Stimulated activated CD4-positive, alpha-beta T cell treated with anti-CD3 and anti-CD28 coated beads, Interleukin-12 subunit alpha, Interleukin-12 subunit beta, amount 100 ng/mL, for 24 hours (primary cell): ENCODE measurements at regions not wholly inside any gene's neighbourhood (a gene's known extent, or its start where the extent isn't known, plus 50 kb on each side); places are given as distances from the start of the nearest gene placed in this dataset.
A peak's percentile ranks its signal among the peaks of the same experiment; 100 is the strongest.

Experiments
- DNase-seq, 2 experiments: peaks; one replicate each; pipeline ENCODE4 v3.0.0-alpha.2; 2020; ENCODE audit warnings: low read depth in 2 of 2

- DNase-seq: no peak
These were observed 154.7 kb upstream of the ZNF536 start for GRCh38 chr19:30217461-30217860.

- DNase-seq: no peak
These were observed 152.5 kb upstream of the ZNF536 start for GRCh38 chr19:30219702-30220101.

- no peak for DNase-seq
These were observed 151.0 kb upstream of the ZNF536 start for GRCh38 chr19:30221176-30221575.

- DNase-seq: no peak
These were observed 149.7 kb upstream of the ZNF536 start for GRCh38 chr19:30222428-30222873.

- DNase-seq: no peak
These were observed 149.0 kb upstream of the ZNF536 start for GRCh38 chr19:30222992-30223865.

GRCh38 chr19:30223866-30224688 lies 148.1 kb upstream of the ZNF536 start:
- DNase-seq: no peak

GRCh38 chr19:30224689-30225606 lies 147.2 kb upstream of the ZNF536 start:
- no peak for DNase-seq

- DNase-seq: no peak
These were observed 146.3 kb upstream of the ZNF536 start for GRCh38 chr19:30225676-30226463.

GRCh38 chr19:30226464-30227011 lies 145.6 kb upstream of the ZNF536 start:
- no peak for DNase-seq

GRCh38 chr19:30227012-30227621 lies 145.1 kb upstream of the ZNF536 start:
- DNase-seq: no peak

- DNase-seq: peak in 1 of 2 experiments; percentile 59
These were observed 144.5 kb upstream of the ZNF536 start for GRCh38 chr19:30227661-30228112.

- DNase-seq: no peak
These were observed 143.9 kb upstream of the ZNF536 start for GRCh38 chr19:30228113-30228834.

- DNase-seq: no peak
These were observed 143.2 kb upstream of the ZNF536 start for GRCh38 chr19:30228835-30229524.

GRCh38 chr19:30229525-30230174 lies 142.5 kb upstream of the ZNF536 start:
- no peak for DNase-seq

- DNase-seq: no peak
These were observed 140.5 kb upstream of the ZNF536 start for GRCh38 chr19:30231408-30232318.

- no peak for DNase-seq
These were observed 138.8 kb upstream of the ZNF536 start for GRCh38 chr19:30233375-30233774.

- DNase-seq: no peak
These were observed 136.2 kb upstream of the ZNF536 start for GRCh38 chr19:30235946-30236345.
